ENCODE measurements at regions not wholly inside any gene's neighbourhood (a gene's known extent, or its start where the extent isn't known, plus 50 kb on each side); places are given as distances from the start of the nearest gene placed in this dataset.
"Not testable (repeated sequence)": the region's sequence is repeated elsewhere in the genome, so short reads cannot be mapped to it uniquely, and the experiment has no call there.

DNA sequence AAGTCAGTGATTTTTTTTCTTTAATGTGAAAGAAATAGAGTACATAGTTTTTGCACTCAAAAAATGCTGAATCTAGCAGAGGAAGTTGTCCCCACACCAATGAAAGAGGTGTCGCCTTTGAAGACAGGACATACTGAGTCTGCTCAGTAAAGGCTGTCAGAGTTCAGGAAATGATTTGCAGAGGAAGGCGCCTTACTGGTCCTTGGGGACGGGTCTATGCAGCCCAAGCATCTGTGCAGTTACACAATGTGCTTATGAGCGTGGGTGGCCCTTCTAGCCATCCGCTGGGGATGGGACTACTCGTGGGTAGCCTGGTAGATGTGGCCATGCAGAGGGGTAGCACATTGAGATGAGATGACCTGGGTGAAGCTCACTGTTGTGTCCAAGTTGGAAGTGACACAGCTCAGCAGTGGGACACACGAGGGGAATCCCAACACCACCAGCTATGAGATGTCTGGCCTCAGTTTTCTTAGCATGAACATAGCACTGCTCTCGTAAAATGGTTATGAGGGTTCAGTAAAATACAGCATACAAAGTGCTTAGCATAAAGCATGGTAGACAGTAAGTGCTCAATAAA, 116.5 kb upstream of the RBPJ start:
- ATAC-seq (peak in 1 of 2 donors; percentile 17), DNase-seq (no peak)
- Histone ChIP-seq H3K4me1 (ENCODE audit: control insufficient read depth, insufficient read depth, low read length) (peaks cover 3% of the 10 kb centered on the region), H3K27ac (ENCODE audit: low read length) (no peak overlapping the region), H3K27me3 (ENCODE audit: control insufficient read depth, insufficient read depth) (no peaks in the 10 kb centered on the region), H3K4me3 (ENCODE audit: low read length) (no peak overlapping the region), H3K9me3 (ENCODE audit: control insufficient read depth, low read length) (no peaks in the 10 kb centered on the region)
- 75% methylated on average over 8 of the region's 8 CpGs for WGBS
- intact Hi-C loops (cut with DNase I): no loop called here

DNA sequence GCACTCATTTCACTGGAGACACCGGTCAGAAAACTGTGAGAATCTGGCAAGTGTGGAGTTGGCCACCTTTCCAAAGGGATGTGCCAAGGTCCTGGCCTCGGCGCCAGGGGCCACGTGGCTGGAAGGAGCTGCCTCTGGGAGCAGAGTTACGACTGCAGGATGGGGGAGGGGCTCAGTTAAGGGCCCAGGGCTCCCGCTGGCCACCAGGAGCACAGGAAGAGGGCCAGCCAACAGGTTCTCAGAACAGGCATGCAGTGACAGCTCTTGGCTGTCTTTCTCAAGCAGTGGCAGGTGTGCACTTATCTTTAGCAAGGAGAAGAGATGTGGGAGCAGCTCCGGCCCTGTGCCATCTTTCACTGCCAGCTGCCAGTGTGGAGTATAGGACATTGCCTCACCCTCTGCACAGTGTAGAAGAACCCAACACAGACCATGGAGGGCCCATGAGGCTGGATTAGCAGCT, 115.9 kb upstream of the RBPJ start:
- ATAC-seq: peak; percentile 72 to 80
- WGBS: 22% methylated on average over 7 of the region's 7 CpGs

DNA sequence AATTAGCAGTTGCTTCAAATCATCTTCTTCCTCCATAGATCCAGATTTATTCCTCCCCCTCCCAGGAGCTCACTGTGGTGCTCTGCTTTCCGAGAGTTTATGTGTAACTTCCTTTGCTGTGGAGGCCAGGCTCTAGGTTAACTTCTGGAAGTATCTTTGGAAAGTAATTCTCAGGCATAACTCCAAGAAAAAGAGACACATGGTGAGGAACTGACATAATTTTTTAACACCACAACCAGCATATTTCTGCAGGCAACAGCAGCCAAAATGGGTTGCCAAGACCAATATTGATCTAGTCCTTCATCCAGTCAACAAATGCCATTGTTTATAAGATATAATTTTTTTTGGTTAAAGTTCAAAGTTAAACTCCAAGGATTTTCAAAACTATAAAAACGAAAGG, 114.5 kb upstream of the RBPJ start:
- Histone ChIP-seq H3K27me3 (ENCODE audit: control insufficient read depth, insufficient read depth) (no peaks in the 10 kb centered on the region), H3K4me3 (ENCODE audit: low read length) (no peak overlapping the region), H3K9me3 (ENCODE audit: control insufficient read depth, low read length) (no peaks in the 10 kb centered on the region), H3K27ac (ENCODE audit: low read length) (no peak overlapping the region), H3K4me1 (ENCODE audit: control insufficient read depth, insufficient read depth, low read length) (peaks cover 3% of the 10 kb centered on the region)
- intact Hi-C loops (cut with DNase I): no loop called here
- DNase-seq (peak in 1 of 3 donors; percentile 28), ATAC-seq (peak; percentile 84 to 89)
- 31% methylated on average over 2 of the region's 2 CpGs for WGBS

More for the DNA sequence above, 115.9 kb upstream of the RBPJ start:
- no peaks in the 10 kb centered on the region for H3K9me3 ChIP-seq (ENCODE audit: control insufficient read depth, low read length)
- no peak overlapping the region for H3K27ac ChIP-seq (ENCODE audit: low read length)
- H3K4me1 ChIP-seq (ENCODE audit: control insufficient read depth, insufficient read depth, low read length): peaks cover 3% of the 10 kb centered on the region
- intact Hi-C loops (cut with DNase I): no loop called here
- peak; percentile 49 to 85 (median 84) for DNase-seq
- H3K27me3 ChIP-seq (ENCODE audit: control insufficient read depth, insufficient read depth): no peaks in the 10 kb centered on the region
- no peak overlapping the region for H3K4me3 ChIP-seq (ENCODE audit: low read length)

DNA sequence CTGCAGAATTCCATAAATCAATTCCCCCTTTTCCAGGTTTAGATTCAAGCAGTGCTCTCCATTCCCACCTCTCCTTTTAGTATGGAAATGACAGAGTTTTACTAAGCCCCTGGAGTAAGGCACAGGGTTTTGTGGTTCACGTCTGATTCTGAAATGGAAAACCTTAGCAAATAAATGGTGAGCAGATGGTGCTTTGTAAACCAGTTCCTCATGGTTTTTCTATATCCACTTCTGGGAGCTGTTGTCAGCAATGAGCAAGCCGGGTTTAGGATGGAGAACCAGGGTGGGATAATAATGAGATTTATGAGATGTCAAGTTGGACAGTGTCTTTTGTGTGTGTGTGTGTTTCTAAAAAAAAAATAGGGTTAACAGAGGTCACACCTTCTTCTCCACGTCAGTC, 113.8 kb upstream of the RBPJ start:
- Histone ChIP-seq H3K9me3 (ENCODE audit: control insufficient read depth, low read length) (no peaks in the 10 kb centered on the region), H3K27me3 (ENCODE audit: control insufficient read depth, insufficient read depth) (no peaks in the 10 kb centered on the region), H3K4me1 (ENCODE audit: control insufficient read depth, insufficient read depth, low read length) (peaks cover 3% of the 10 kb centered on the region), H3K27ac (ENCODE audit: low read length) (no peak overlapping the region), H3K4me3 (ENCODE audit: low read length) (no peak overlapping the region)
- DNase-seq: no peak
- 37% methylated on average over 3 of the region's 3 CpGs for WGBS
- ATAC-seq: no peak
- intact Hi-C loops (cut with DNase I): no loop called here

DNA sequence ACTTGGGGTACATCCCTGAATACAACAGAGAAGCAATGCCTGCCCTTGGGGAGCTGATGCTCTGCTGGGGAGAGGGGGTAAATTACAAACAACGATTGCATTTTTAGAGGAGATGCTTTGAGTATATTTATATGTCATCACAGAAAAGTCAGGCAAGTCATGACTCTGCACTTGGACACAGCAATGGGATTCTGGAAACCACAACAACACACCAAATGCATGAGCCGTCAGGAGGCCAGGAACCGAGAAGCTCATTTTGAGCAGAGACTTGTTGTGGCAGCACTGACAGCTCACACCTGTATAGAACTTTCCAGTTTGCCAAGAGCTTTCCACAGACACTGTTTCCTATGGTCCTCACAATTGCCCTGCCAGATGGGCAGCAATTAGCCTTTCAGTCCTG, 113.2 kb upstream of the RBPJ start:
- WGBS: 62% methylated on average over 3 of the region's 3 CpGs
- Histone ChIP-seq H3K4me1 (ENCODE audit: control insufficient read depth, insufficient read depth, low read length) (peaks cover 3% of the 10 kb centered on the region), H3K9me3 (ENCODE audit: control insufficient read depth, low read length) (no peaks in the 10 kb centered on the region), H3K27me3 (ENCODE audit: control insufficient read depth, insufficient read depth) (no peaks in the 10 kb centered on the region), H3K27ac (ENCODE audit: low read length) (no peak overlapping the region), H3K4me3 (ENCODE audit: low read length) (no peak overlapping the region)
- ATAC-seq: no peak
- DNase-seq: no peak
- intact Hi-C loops (cut with DNase I): no loop called here

DNA sequence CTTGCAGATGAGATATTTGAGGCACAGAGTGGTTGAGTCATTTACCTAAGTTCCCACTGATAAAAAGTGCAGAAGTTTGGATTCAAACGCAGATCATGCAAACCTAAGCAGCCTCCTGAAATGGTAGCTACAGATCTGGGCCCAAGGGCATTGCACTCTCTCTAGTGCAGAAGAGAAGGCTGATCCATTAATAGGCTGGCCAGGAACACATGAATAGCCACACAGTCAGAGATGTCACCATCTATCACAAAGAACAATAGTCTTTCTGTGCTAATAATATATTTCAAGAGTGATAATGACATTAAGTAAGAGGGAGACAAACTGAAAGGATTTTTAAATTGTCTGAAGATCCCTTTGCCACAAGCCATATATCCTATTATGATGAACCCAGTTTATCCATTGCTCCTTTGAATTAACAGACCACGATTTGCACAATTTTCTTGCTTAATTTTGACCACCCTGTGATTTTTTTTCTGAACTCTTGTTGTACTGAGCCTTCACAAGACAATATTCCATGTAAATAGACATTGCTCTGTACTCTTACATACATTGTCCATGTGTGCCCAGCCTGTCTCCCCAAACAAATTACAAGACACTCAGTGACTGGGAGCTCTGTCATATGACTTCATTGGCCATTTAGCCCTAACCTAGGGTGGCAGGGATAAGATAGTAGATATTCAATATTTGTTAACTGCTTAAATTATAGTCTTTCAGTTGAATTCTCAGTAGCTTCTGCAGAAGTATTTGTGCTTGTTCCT, 112.4 kb upstream of the RBPJ start:
- WGBS: 63% methylated on average over 2 of the region's 2 CpGs
- intact Hi-C loops (cut with DNase I): no loop called here
- Histone ChIP-seq H3K27ac (ENCODE audit: low read length) (no peak overlapping the region), H3K4me3 (ENCODE audit: low read length) (no peak overlapping the region), H3K9me3 (ENCODE audit: control insufficient read depth, low read length) (no peaks in the 10 kb centered on the region), H3K4me1 (ENCODE audit: control insufficient read depth, insufficient read depth, low read length) (peaks cover 3% of the 10 kb centered on the region), H3K27me3 (ENCODE audit: control insufficient read depth, insufficient read depth) (no peaks in the 10 kb centered on the region)
- no peak for ATAC-seq
- DNase-seq: no peak

DNA sequence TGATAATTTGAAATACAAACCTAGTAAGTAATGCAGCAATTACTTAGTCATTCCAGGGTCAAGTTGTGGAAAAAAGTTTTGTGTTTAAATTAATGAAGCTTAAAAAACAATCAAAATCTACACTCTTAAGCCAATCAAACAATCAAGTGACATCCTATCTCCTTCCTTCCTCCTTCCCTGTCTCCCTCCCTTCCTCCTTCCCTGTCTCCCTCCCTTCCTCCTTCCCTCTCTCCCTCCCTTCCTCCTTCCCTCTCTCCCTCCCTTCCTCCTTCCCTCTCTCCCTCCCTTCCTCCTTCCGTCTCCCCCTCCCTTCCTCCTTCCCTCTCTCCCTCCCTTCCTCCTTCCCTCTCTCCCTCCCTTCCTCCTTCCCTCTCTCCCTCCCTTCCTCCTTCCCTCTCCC, 111.4 kb upstream of the RBPJ start:
- ATAC-seq; H3K4me1 ChIP-seq (ENCODE audit: control insufficient read depth, insufficient read depth, low read length); intact Hi-C loops (cut with DNase I); H3K27me3 ChIP-seq (ENCODE audit: control insufficient read depth, insufficient read depth); H3K9me3 ChIP-seq (ENCODE audit: control insufficient read depth, low read length); H3K4me3 ChIP-seq (ENCODE audit: low read length); DNase-seq; H3K27ac ChIP-seq (ENCODE audit: low read length): not testable (repeated sequence)
- WGBS: 64% methylated on average over 1 of the region's 1 CpG

DNA sequence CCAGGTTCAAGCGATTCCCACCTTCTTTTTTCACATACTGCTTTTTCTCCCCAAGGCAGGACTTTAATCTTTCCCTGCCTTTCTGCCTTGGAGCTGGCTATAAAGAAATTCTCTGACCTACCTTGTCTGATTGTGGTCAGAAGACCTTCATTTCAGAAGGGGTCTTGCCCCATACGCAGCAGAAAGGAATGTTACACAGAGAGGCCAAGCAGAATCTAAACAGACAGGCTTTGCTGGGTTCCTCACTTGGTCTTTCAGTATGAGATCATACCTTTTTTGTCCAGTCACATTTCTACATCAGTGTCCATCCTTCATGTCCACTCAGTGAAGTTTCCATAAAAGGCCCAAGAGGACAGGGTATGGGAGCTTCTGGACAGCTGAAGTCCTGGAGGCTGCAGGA, 108.3 kb upstream of the RBPJ start:
- Histone ChIP-seq H3K27ac (ENCODE audit: low read length) (no peak overlapping the region), H3K27me3 (ENCODE audit: control insufficient read depth, insufficient read depth) (no peaks in the 10 kb centered on the region), H3K4me1 (ENCODE audit: control insufficient read depth, insufficient read depth, low read length) (no peaks in the 10 kb centered on the region), H3K4me3 (ENCODE audit: low read length) (no peak overlapping the region), H3K9me3 (ENCODE audit: control insufficient read depth, low read length) (no peaks in the 10 kb centered on the region)
- WGBS: 91% methylated on average over 2 of the region's 2 CpGs
- ATAC-seq: no peak
- intact Hi-C loops (cut with DNase I): no loop called here
- no peak for DNase-seq

DNA sequence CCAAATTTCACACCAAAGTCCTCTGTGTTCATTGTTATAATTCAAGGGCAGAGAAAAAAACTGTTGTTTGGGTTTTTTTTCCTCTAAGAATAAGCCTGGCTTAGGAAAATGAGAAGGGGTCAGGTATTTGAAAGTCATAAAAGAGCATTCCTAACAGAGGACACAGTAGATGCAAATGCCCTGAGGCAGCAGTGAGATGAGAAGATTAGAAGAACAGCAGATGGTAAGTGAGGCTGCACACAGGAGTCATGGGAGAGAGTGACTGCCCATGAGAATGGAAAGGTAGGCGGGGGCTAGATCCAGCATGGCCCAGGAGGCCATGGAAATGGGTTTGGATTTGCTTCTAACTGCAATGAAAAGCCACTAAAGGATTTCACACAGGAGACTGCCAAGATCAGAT, 107.5 kb upstream of the RBPJ start:
- ATAC-seq (no peak), DNase-seq (no peak)
- no peak overlapping the region for H3K27ac ChIP-seq (ENCODE audit: low read length)
- H3K4me1 ChIP-seq (ENCODE audit: control insufficient read depth, insufficient read depth, low read length): no peaks in the 10 kb centered on the region
- 98% methylated on average over 1 of the region's 1 CpG for WGBS
- intact Hi-C loops (cut with DNase I): no loop called here
- H3K4me3 ChIP-seq (ENCODE audit: low read length): no peak overlapping the region
- no peaks in the 10 kb centered on the region for H3K27me3 ChIP-seq (ENCODE audit: control insufficient read depth, insufficient read depth)
- no peaks in the 10 kb centered on the region for H3K9me3 ChIP-seq (ENCODE audit: control insufficient read depth, low read length)

DNA sequence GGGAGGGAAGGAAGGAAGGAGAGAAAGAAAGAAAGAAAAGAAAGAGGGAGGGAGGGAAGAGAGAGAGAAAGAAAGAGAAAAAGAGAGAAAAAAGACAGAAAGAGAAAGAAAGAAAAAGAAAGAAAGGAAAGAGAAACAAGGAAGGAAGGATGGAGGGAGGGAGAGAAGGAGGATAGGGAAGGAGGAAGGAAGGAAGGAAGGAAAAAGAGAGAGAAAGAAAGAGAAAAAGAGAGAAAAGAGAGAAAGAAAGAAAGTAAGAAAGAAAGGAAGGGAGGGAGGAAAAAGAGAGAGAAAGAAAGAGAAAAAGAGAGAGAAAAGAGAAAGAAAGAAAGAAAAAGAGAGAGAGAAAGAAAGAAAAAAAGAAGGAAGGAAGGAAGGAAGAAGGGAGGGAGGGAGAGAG, 105.8 kb upstream of the RBPJ start:
- DNase-seq (no peak), ATAC-seq (no peak)
- Histone ChIP-seq H3K9me3 (ENCODE audit: control insufficient read depth, low read length) (no peaks in the 10 kb centered on the region), H3K27ac (ENCODE audit: low read length) (no peak overlapping the region), H3K27me3 (ENCODE audit: control insufficient read depth, insufficient read depth) (no peaks in the 10 kb centered on the region), H3K4me1 (ENCODE audit: control insufficient read depth, insufficient read depth, low read length) (no peaks in the 10 kb centered on the region), H3K4me3 (ENCODE audit: low read length) (no peak overlapping the region)
- intact Hi-C loops (cut with DNase I): no loop called here

DNA sequence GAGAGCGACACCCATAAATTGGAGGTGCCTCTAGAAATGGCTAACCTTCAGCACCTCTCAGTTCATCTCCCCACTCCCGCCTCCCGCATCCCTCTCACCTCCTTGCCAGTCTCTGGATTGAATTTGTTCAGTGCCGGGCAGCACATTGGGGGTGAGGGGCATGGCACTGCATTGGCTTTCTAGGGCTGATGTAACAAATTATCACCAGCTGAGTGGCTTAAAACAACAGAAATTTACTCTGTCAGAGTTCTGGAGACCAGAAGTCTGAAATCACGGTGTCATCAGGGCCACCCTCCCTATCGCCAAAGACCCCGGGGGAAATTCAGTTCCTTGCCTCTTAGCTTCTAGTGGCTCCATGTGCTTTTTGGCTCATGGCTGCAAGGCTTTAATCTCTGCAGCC, 105.1 kb upstream of the RBPJ start:
- no peak for DNase-seq
- intact Hi-C loops (cut with DNase I): no loop called here
- no peak overlapping the region for H3K4me3 ChIP-seq (ENCODE audit: low read length)
- no peak for ATAC-seq
- H3K27ac ChIP-seq (ENCODE audit: low read length): no peak overlapping the region
- 83% methylated on average over 7 of the region's 7 CpGs for WGBS
- no peaks in the 10 kb centered on the region for H3K9me3 ChIP-seq (ENCODE audit: control insufficient read depth, low read length)
- no peaks in the 10 kb centered on the region for H3K27me3 ChIP-seq (ENCODE audit: control insufficient read depth, insufficient read depth)
- no peaks in the 10 kb centered on the region for H3K4me1 ChIP-seq (ENCODE audit: control insufficient read depth, insufficient read depth, low read length)
